ENCODE measurements at regions not wholly inside any gene's neighbourhood (a gene's known extent, or its start where the extent isn't known, plus 50 kb on each side); places are given as distances from the start of the nearest gene placed in this dataset.

- TF ChIP-seq CTCF (conservative IDR thresholded peaks at IDR 0.05) (no peak), ZFX (IDR thresholded peaks at IDR 0.05) (no peak)
- no peak overlapping the region for H3K27ac ChIP-seq
These were observed 109.4 kb upstream of the ANO1 start for GRCh38 chr11:69968396-69969347.

GRCh38 chr11:69969890-69970784 lies 108.0 kb upstream of the ANO1 start:
- H3K27ac ChIP-seq, result peak overlapping the region; percentile 21; the same call in 1 of the 2 replicates
- TF ChIP-seq ZFX (IDR thresholded peaks at IDR 0.05), result no peak
- TF ChIP-seq CTCF (conservative IDR thresholded peaks at IDR 0.05), result no peak

GRCh38 chr11:69970785-69971535 lies 107.2 kb upstream of the ANO1 start:
- peak overlapping the region; percentile 21; the same call in 1 of the 2 replicates for H3K27ac ChIP-seq
- no peak for TF ChIP-seq CTCF (conservative IDR thresholded peaks at IDR 0.05)
- TF ChIP-seq ZFX (IDR thresholded peaks at IDR 0.05), result no peak

- no peak for TF ChIP-seq ZFX (IDR thresholded peaks at IDR 0.05)
- no peak overlapping the region for H3K27ac ChIP-seq
These were observed 106.4 kb upstream of the ANO1 start for GRCh38 chr11:69971741-69972140.

- no peak for TF ChIP-seq ZFX (IDR thresholded peaks at IDR 0.05)
- TF ChIP-seq CTCF (conservative IDR thresholded peaks at IDR 0.05), result no peak
- H3K27ac ChIP-seq, result no peak overlapping the region
These were observed 105.7 kb upstream of the ANO1 start for GRCh38 chr11:69972351-69972802.

GRCh38 chr11:69974528-69974927 lies 103.6 kb upstream of the ANO1 start:
- H3K27ac ChIP-seq, result no peak overlapping the region
- TF ChIP-seq CTCF (conservative IDR thresholded peaks at IDR 0.05) (no peak), ZFX (IDR thresholded peaks at IDR 0.05) (no peak)

- no peak for TF ChIP-seq ZFX (IDR thresholded peaks at IDR 0.05)
- no peak overlapping the region for H3K27ac ChIP-seq
These were observed 102.3 kb upstream of the ANO1 start for GRCh38 chr11:69975822-69976221.

Data from C4-2B (cell line).